ENCODE measurements at regions not wholly inside any gene's neighbourhood (a gene's known extent, or its start where the extent isn't known, plus 50 kb on each side); places are given as distances from the start of the nearest gene placed in this dataset.
A peak's percentile ranks its signal among the peaks of the same experiment; 100 is the strongest.

GRCh38 chr10:111523016-111523415, 446.2 kb downstream of the ADRA2A start:
- no peak for DNase-seq

- no peak for DNase-seq
Measured at GRCh38 chr10:111524134-111524533, 447.3 kb downstream of the ADRA2A start.

- no peak for DNase-seq
Measured at GRCh38 chr10:111525696-111526095, 448.9 kb downstream of the ADRA2A start.

GRCh38 chr10:111531690-111532089, 454.9 kb downstream of the ADRA2A start:
- DNase-seq, result no peak

- no peak for DNase-seq
Measured at GRCh38 chr10:111532139-111532538, 455.3 kb downstream of the ADRA2A start.

- no peak for DNase-seq
Measured at GRCh38 chr10:111539246-111539645, 462.4 kb downstream of the ADRA2A start.

- no peak for DNase-seq
Measured at GRCh38 chr10:111543854-111544253, 467.0 kb downstream of the ADRA2A start.

- no peak for DNase-seq
Measured at GRCh38 chr10:111545861-111546605, 469.2 kb downstream of the ADRA2A start.

- no peak for DNase-seq
Measured at GRCh38 chr10:111548084-111548726, 471.4 kb downstream of the ADRA2A start.

- no peak for DNase-seq
Measured at GRCh38 chr10:111551001-111551400, 474.2 kb downstream of the ADRA2A start.

- DNase-seq, result no peak
Measured at GRCh38 chr10:111556666-111557065, 479.8 kb downstream of the ADRA2A start.

- no peak for DNase-seq
Measured at GRCh38 chr10:111558211-111558610, 481.4 kb downstream of the ADRA2A start.

- DNase-seq, result no peak
Measured at GRCh38 chr10:111560027-111560426, 483.2 kb downstream of the ADRA2A start.

GRCh38 chr10:111561124-111561523, 484.3 kb downstream of the ADRA2A start:
- DNase-seq, result no peak

- no peak for DNase-seq
Measured at GRCh38 chr10:111565542-111565941, 488.7 kb downstream of the ADRA2A start.

- no peak for DNase-seq
Measured at GRCh38 chr10:111578076-111578475, 501.2 kb downstream of the ADRA2A start.

- no peak for DNase-seq
Measured at GRCh38 chr10:111579473-111579872, 502.6 kb downstream of the ADRA2A start.

GRCh38 chr10:111590703-111591102, 513.9 kb downstream of the ADRA2A start:
- DNase-seq, result no peak

GRCh38 chr10:111593578-111593977, 516.7 kb downstream of the ADRA2A start:
- DNase-seq, result no peak

- no peak for DNase-seq
Measured at GRCh38 chr10:111595173-111595572, 518.3 kb downstream of the ADRA2A start.

- peak; percentile 11 for DNase-seq
Measured at GRCh38 chr10:111598433-111599059, 521.7 kb downstream of the ADRA2A start.

- no peak for DNase-seq
Measured at GRCh38 chr10:111599943-111600342, 523.1 kb downstream of the ADRA2A start.

GRCh38 chr10:111600772-111601171, 523.9 kb downstream of the ADRA2A start:
- DNase-seq, result no peak

GRCh38 chr10:111612273-111612672, 535.4 kb downstream of the ADRA2A start:
- no peak for DNase-seq
